ENCODE measurements at regions not wholly inside any gene's neighbourhood (a gene's known extent, or its start where the extent isn't known, plus 50 kb on each side); places are given as distances from the start of the nearest gene placed in this dataset.

- TF ChIP-seq, protein P1, sequence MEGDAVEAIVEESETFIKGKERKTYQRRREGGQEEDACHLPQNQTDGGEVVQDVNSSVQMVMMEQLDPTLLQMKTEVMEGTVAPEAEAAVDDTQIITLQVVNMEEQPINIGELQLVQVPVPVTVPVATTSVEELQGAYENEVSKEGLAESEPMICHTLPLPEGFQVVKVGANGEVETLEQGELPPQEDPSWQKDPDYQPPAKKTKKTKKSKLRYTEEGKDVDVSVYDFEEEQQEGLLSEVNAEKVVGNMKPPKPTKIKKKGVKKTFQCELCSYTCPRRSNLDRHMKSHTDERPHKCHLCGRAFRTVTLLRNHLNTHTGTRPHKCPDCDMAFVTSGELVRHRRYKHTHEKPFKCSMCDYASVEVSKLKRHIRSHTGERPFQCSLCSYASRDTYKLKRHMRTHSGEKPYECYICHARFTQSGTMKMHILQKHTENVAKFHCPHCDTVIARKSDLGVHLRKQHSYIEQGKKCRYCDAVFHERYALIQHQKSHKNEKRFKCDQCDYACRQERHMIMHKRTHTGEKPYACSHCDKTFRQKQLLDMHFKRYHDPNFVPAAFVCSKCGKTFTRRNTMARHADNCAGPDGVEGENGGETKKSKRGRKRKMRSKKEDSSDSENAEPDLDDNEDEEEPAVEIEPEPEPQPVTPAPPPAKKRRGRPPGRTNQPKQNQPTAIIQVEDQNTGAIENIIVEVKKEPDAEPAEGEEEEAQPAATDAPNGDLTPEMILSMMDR (IDR thresholded peaks at IDR 0.05; ENCODE audit: extremely low read depth, low read depth, low read length): no peak
- Histone ChIP-seq H4K20me1 (ENCODE audit: insufficient read depth, low read length) (no peaks in the 10 kb centered on the region), H3K27ac (ENCODE audit: low read depth, low read length) (no peak overlapping the region), H3K79me2 (ENCODE audit: insufficient read depth, low read length) (no peaks in the 10 kb centered on the region), H3K4me3 (ENCODE audit: insufficient read depth, low read length) (no peak overlapping the region), H3K4me2 (ENCODE audit: insufficient read depth, low read length) (no peak overlapping the region), H3K36me3 (ENCODE audit: insufficient read depth, low read length) (no peaks in the 10 kb centered on the region), H2AFZ (ENCODE audit: low read length) (no peak overlapping the region), H3K27me3 (ENCODE audit: insufficient read depth, low read length) (no peaks in the 10 kb centered on the region), H3K4me1 (ENCODE audit: insufficient read depth, low read length) (no peaks in the 10 kb centered on the region), H3K9me3 (ENCODE audit: low read depth, low read length) (no peaks in the 10 kb centered on the region)
- no peak for DNase-seq (ENCODE audit: insufficient read length, low spot score, missing footprints)
These were observed 564.0 kb upstream of the JARID2 start for GRCh38 chr6:14681699-14682487.

DNA sequence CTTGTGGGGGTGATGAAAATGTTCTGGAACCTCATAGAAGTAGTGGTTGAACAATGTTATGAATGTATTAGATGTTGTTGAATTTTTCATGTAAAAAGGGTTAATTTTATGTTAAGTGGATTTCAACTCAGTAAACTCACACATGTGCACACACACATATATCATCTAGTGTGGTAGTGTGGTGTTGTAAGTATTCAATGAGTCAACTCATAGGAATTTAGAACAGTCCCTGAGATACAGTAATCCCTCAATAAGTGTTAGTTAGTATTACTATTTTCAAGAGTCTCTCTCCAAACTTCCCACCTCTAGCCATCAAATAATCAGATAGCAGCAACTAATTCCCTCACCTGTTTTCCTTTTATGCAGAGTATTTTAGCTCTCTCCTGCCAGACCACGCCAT lies 563.1 kb upstream of the JARID2 start:
- H4K20me1 ChIP-seq (ENCODE audit: insufficient read depth, low read length): no peaks in the 10 kb centered on the region
- H3K4me1 ChIP-seq (ENCODE audit: insufficient read depth, low read length): no peaks in the 10 kb centered on the region
- H3K36me3 ChIP-seq (ENCODE audit: insufficient read depth, low read length): no peaks in the 10 kb centered on the region
- no peak overlapping the region for H3K4me2 ChIP-seq (ENCODE audit: insufficient read depth, low read length)
- H3K27me3 ChIP-seq (ENCODE audit: insufficient read depth, low read length): no peaks in the 10 kb centered on the region
- TF ChIP-seq, protein P1 (IDR thresholded peaks at IDR 0.05; ENCODE audit: extremely low read depth, low read depth, low read length): no peak
- H3K79me2 ChIP-seq (ENCODE audit: insufficient read depth, low read length): no peaks in the 10 kb centered on the region
- no peaks in the 10 kb centered on the region for H3K9me3 ChIP-seq (ENCODE audit: low read depth, low read length)
- H2AFZ ChIP-seq (ENCODE audit: low read length): no peak overlapping the region
- no peak overlapping the region for H3K4me3 ChIP-seq (ENCODE audit: insufficient read depth, low read length)
- DNase-seq (ENCODE audit: insufficient read length, low spot score, missing footprints): peak; percentile 50
- H3K27ac ChIP-seq (ENCODE audit: low read depth, low read length): no peak overlapping the region

GRCh38 chr6:14689639-14690038 lies 556.2 kb upstream of the JARID2 start:
- Histone ChIP-seq H3K9me3 (ENCODE audit: low read depth, low read length) (no peaks in the 10 kb centered on the region), H3K27ac (ENCODE audit: low read depth, low read length) (no peak overlapping the region), H3K4me1 (ENCODE audit: insufficient read depth, low read length) (no peaks in the 10 kb centered on the region), H4K20me1 (ENCODE audit: insufficient read depth, low read length) (no peaks in the 10 kb centered on the region), H3K27me3 (ENCODE audit: insufficient read depth, low read length) (no peaks in the 10 kb centered on the region), H3K79me2 (ENCODE audit: insufficient read depth, low read length) (no peaks in the 10 kb centered on the region), H3K4me3 (ENCODE audit: insufficient read depth, low read length) (no peak overlapping the region), H3K4me2 (ENCODE audit: insufficient read depth, low read length) (no peak overlapping the region), H3K36me3 (ENCODE audit: insufficient read depth, low read length) (no peaks in the 10 kb centered on the region), H2AFZ (ENCODE audit: low read length) (no peak overlapping the region)
- TF ChIP-seq, protein P1 (IDR thresholded peaks at IDR 0.05; ENCODE audit: extremely low read depth, low read depth, low read length): no peak
- no peak for DNase-seq (ENCODE audit: insufficient read length, low spot score, missing footprints)

DNA sequence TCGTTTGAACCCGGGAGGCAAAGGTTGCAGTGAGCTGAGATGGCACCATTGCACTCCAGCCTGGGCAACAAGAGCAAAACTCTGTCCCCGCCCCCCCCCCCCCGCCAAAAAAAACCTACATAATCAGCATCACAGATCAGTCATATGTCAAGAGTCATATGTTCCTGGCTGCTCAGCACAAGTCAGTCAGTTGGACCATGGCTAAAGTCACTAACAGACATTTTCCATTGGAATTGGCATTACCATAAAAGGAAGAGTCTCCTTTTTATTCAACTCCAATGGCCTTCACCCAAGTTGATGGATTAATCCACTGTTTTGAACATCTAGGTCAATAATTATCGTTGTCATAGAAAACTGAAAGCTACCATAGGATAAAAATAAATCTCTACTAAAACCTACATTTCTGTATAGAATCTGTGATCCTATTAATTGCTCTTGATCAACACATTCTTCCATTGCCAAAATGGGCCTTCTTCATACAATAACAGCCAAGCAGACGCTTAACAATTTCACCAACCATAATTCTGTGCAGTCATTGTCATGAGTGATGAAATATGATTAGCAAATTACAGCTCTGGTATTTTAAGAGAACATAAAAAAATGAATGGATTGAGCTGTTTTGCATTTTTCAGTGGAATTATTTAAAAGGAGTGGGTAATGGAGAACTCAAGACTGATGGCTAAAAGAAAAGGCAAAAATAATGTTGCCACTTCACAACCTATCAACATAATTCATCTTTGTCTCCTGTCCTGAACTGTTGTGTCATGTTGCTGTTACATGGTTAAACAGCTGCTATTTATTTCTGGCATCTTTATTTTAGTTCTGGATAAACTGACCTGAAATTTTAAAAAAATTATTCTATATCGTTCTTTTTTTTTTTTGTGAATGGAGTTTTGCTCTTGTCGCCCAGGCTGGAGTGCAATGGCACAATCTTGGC lies 555.5 kb upstream of the JARID2 start:
- Histone ChIP-seq H3K4me2 (ENCODE audit: insufficient read depth, low read length) (no peak overlapping the region), H3K27ac (ENCODE audit: low read depth, low read length) (no peak overlapping the region), H2AFZ (ENCODE audit: low read length) (no peak overlapping the region), H3K79me2 (ENCODE audit: insufficient read depth, low read length) (no peaks in the 10 kb centered on the region), H3K4me3 (ENCODE audit: insufficient read depth, low read length) (no peak overlapping the region), H3K27me3 (ENCODE audit: insufficient read depth, low read length) (no peaks in the 10 kb centered on the region), H4K20me1 (ENCODE audit: insufficient read depth, low read length) (no peaks in the 10 kb centered on the region), H3K4me1 (ENCODE audit: insufficient read depth, low read length) (no peaks in the 10 kb centered on the region), H3K9me3 (ENCODE audit: low read depth, low read length) (no peaks in the 10 kb centered on the region), H3K36me3 (ENCODE audit: insufficient read depth, low read length) (no peaks in the 10 kb centered on the region)
- no peak for DNase-seq (ENCODE audit: insufficient read length, low spot score, missing footprints)
- TF ChIP-seq, protein P1 (IDR thresholded peaks at IDR 0.05; ENCODE audit: extremely low read depth, low read depth, low read length): no peak
